ENCODE measurements at regions not wholly inside any gene's neighbourhood (a gene's known extent, or its start where the extent isn't known, plus 50 kb on each side); places are given as distances from the start of the nearest gene placed in this dataset.

DNA sequence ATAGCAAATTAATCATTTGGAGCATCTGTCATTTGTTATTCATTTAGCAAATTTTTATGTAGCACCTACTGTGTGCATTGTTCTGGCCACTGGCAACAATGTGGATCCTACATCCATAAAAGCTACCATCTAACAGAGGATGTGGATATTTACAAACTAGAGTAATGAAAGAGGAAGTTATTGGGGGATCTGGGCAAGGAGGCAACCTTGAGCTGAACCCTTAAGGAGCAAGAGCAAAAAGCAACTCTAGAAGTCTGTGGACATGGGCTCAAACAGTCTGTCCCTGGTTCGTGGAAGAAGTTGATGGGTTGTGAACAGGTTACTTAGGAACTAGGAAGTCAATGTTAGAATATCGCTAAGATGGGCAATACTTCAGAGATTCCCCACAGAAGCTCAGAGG, 259.9 kb downstream of the SYK start:
- TF ChIP-seq CTCF (conservative IDR thresholded peaks at IDR 0.05; ENCODE audit: low read depth, low read length) (no peak), EZH2 (IDR thresholded peaks at IDR 0.05; ENCODE audit: low read length, unreplicated experiment) (no peak)

Measured in PC-3 (cell line).